GM21360 (cell line): ENCODE measurements at regions not wholly inside any gene's neighbourhood (a gene's known extent, or its start where the extent isn't known, plus 50 kb on each side); places are given as distances from the start of the nearest gene placed in this dataset.
A peak's percentile ranks its signal among the peaks of the same experiment; 100 is the strongest.

Experiments
- ATAC-seq: cut with Tn5 transposase; IDR thresholded peaks from one replicate; pipeline ENCODE4 v1.9.1; 2021; ENCODE audit warnings: mild to moderate bottlenecking, moderate library complexity; ENCODE audit not compliant: unreplicated experiment

DNA sequence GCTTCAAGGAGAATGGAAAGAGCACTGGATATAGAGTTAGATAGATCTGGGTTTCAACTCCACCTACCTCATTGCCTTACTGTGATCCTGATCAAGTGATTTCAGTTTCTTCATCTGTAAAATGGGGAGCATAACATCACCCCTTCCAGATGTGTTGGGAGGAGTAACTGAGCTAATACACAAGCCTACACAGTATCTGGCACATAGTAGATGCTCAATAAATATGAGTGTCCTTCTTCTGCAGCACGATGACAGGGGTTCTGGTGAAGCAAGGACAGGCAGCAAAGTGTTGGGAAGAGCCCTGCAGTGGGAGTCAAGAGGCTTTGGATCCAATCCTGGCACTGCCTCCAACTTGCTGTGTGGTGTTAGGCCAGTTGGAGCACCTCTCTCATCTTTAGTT is 270.0 kb downstream of the UACA start:
- ATAC-seq: no peak

DNA sequence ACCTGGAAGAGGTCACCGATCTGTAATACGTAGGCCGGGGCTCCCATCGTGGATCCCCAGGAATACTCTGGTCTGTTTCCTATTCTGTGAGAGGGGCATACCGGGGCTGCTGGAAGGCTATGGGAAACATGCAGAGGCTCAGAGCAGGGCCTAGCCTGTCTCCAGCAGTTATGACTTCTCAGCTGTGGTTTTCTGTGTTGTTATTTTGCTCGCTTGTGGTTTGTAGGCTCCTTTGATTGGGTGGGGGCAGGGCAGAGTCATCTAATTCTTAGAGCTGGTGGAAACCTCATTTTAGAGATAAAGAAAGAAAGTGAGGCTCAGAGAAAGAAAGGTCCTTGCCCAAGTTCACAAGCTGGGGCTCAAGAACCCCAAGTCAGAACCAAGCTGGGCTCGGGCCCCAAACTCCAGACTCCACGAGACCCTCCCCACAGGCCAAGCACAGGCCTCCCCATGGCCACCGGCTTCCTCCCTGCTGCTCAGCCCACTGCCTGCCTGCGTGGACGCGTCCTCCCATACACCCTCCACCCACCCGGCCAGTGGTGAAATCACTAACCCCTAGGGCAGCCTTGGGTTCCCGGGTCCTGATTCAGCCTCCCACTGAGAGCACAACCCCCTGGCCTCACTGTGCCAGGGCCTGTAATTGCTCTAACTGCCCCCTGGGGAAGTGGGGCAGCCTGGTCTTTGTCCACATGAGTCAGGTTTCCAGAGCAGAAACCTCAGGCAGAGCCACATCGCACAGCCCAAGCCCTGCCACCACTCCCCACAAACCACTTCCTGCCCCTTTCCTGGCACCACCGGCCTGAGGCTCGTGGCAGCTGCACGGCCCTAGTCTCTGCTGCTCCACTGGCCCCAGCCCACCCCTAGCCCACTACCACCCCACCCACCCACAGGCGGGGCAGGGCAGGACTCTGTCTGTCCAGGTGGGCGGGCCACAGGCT is 270.8 kb downstream of the UACA start:
- peak; percentile 45 for ATAC-seq

DNA sequence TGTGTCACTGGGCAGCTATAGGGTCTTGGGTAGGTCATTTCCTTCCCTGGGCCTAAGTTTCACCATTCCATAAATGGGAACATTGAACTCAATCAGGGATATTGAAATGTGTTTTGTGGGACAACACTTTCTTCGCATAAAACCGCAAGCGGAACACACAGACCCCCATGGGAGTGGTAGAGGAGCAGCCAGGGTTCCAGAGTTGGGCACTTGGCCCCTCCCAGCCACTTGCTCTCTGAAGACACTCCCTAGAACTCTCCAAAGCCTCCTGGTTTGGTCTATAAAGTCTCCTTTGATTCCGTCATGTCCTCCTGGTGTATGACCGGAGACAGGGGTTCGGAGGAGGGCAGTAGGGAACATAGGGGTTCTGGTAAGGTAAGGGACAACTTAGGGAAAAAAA is 271.7 kb downstream of the UACA start:
- ATAC-seq: no peak

DNA sequence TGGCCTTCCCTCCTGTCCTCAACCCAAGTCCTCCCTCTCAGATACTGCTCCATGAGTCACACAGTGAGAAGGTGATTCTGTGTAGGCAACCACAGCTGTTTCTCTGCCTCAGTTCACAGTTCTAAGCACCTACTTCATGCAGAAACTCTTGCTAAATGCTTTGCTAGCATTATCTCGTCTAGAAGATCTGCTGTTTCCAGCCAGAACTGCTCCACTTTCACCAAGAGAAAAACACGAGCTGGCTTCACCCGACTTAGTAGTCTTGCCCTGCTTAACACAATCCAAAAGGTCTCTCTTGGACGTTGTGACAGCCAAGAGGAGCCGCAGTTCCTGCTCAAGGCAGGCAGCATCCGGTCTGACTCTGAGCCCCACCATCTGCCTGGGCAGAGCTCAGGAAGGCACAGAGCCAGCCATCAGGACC is 272.1 kb downstream of the UACA start:
- no peak for ATAC-seq

DNA sequence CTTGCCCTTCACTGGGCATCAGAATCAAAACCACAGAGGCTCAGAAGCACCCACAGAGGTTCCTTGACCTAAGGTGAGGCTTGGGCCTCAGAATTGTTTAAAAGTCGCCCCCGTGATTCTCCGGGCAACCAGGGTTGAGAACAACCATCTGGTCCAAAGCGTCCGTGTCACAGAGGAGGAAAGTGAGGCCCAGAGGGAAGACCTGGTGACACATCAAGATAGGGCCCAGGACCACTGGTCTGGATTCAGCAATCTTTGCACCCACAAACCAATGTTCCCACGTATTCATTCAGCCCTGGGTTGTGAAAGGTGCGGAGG is 272.6 kb downstream of the UACA start:
- no peak for ATAC-seq

DNA sequence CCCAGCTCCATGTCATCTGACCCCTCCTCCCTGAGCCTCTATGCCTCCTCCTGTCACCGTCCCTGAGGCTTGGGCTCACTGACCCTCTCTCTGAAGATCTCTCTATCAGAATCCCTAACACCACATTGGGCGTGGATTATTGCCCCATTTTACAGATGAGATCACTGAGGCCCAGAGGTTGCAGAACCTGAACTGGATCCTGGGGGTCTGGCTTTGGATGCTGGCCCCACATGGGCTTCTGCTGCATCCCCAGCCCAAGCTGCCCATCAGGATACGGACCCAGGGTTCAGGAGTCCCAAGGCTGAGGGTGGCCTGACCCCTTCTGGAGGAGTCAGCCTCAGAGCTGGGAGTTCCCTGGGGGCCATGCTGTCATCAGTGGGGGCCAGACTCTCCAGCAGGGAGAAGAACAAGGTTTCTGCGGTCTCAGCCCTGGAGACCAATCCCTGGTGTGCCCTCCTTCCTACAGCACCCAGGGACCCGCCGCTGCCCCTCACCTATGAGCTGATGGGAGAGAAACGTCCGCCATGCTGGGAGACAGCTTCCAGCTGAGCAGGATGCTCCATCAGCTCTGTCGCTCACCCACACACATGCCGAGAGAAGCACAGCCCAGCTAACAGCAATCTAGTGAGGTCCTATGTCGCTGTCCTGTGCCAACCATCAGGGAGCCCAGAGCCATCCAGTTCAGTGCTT is 273.1 kb downstream of the UACA start:
- ATAC-seq: no peak

DNA sequence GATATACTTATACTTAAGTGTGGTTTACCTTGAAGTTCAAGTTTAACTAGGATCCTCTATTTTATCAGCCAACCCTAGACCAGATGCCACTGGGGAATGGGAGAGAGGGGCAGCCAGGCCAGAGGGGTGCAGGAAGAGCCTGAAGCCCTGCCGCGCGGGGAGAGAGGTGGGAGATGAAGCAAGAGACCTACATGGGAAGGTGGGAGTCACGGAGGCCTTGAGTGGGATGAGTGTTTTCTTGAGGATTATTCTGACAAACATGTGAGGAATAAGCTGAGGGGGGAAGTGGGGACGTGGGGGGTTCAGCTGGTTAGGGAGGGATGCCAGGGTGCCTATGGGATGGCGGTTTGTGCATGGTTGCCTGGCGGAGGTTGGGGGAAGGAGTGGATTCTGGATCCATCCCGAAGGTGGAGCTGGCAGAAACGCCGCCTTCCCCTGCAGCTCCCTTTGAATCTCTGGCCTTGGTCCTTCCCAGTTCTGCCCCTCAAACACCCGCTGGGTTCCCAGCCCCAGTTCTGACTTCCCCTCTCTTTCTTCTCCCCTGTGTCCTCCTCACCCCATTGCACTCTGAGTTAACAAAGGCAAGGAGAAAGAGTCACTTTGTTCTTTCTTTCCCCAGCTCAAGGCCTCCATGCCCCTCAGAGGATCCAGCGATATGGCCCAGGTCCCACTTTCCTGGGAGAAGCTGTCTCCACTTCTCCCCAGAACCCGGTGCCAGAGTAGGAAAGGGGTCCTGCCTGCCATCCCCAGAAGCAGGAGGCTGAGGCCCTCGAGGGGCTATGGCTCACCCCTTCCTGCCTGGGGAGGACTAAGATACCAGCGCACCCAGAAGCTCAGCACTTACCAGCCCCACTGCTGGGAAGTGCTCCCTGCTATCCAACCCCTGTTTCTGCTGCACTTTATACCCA is 274.2 kb downstream of the UACA start:
- no peak for ATAC-seq

DNA sequence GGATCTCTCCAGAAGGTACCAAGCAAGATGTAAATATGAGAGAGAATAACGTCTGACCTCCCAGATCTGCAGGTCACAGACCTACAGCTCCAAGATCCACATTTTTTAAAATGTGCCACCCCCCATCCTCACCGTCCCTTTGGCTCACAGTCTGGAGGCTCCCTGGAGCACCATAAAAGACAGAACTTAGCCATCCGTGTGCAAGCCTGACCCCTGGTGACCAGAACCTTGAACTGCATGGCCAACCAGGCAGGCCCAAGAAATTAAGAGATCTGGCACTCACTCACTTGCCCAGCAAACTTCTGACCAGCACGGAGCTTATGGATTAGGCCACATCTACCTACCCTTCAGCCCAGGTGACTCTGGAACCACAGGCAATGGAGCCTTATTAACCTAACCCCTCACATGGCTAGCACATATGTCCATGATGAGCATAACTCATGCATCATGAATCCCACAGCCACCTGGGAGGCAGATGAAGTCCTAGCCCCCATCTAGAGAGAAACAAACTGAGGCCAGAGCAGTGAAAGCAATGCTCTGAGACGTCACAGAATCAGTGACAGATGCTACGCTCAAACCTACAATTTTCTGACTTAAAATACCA is 275.3 kb downstream of the UACA start:
- no peak for ATAC-seq

DNA sequence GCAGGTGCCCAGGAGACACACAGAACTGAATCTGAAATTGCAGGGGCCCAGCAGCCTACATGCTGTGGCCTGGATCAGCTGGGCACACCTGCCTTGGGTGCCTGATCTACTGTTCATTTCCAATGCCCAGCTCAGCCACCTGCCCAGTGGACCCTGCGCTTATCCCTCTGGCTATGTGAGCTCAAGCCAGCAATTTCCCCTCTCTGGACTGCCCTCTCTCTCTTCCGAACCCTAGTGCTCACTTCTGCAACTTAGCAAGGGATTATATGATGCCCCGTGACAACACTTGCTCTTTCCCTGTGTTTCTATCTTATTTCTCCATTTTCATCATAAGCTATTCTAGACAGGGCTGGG is 276.0 kb downstream of the UACA start:
- no peak for ATAC-seq

DNA sequence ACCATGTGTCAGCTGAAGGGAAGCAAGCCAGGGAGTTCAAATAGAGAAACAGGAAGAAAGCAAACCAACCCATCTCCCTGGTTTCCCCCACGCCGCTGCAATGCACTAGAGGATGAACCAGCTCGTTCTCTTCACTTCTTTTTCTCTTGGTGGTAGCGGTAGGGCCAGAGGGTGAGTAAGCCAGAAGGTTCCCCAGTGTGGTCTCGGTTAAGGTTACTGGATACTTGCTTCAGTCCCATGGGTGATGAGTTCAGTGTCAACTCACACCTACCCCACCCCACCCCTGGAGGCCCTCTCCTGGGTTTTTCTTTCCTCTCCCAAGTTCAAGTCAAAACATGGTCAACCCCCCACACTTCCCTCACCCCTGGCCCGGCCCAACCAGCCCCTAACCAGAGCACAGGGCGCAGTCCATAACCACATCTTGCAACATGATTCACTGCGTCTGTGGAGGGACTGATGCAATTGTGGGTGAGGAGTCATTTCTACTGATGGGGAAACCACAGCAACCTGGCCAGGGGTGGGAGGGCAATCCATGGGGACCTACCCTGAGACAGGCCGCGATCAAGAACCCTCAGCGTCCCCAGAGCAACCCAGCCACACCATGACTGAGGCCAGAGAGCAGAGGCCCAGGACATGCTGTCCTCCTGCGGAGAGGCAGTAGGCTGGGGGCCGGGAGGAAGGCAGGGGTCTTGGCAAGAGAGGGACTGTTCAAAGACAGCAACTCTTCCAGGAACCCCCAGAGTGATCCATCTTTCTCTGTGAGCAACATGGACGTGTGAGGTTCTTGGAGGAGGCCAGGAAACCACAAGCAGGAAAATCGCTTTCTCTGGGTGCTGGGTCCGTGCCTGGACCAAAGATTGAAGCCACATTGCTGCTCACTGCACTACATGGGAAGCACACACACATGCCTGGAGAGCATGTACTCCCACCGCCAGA is 276.6 kb downstream of the UACA start:
- peak; percentile 63 for ATAC-seq

DNA sequence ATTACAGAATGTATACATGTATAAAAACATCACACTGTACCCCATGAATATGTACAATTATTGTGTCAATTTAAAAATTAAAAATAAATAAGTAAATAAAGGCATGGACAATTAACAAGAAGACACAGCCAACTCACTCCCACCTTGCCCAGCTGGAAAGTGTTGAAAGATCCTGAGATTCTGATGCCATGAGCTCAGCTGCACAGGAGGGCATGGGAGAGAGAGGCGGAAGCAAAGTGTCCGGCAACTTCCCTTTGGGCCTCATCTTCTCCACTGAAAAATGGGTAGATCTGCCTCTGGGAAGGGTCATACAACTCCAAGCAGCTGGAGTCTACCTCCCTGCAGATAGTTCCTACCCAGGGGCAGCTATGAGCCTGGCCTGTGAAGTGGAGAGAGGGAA is 277.3 kb downstream of the UACA start:
- no peak for ATAC-seq

DNA sequence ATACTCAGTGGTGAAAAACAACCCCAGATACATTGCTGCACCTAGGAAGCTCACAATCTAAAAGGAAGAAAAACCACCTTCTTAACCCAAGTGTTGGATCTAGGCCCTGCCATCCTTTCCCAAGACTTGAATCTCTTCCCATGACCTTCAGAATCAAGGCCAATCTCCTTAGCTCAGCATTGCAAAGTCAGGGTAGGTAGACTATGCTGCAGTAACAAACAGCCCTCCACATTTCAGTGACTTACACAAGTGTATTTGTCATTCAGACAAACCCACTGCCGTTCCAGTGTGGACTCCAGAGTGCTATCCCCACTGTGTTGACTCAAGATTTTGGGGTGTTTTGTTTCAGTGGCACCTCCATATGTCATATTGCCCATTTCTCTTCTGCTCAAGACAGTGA is 278.4 kb downstream of the UACA start:
- no peak for ATAC-seq

DNA sequence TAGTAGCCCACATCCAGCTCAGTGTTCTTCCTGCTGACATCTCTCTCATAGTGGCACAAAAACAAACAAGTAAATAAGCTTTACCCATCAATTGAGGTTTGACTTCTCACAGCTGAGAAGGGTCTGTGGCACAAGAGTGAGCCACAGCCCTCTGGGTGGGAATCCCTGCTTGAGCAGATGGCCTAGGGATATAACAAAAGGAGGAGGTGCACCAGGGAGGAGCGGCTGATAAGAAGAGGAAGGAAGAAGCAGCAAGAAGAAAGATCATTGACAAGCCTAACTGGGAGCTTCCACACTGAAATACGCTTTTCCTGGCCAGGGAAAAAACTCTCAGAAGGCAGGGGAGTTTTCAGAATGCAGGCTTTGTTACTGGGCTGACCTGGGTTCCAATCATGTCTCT is 279.8 kb downstream of the UACA start:
- ATAC-seq: no peak

DNA sequence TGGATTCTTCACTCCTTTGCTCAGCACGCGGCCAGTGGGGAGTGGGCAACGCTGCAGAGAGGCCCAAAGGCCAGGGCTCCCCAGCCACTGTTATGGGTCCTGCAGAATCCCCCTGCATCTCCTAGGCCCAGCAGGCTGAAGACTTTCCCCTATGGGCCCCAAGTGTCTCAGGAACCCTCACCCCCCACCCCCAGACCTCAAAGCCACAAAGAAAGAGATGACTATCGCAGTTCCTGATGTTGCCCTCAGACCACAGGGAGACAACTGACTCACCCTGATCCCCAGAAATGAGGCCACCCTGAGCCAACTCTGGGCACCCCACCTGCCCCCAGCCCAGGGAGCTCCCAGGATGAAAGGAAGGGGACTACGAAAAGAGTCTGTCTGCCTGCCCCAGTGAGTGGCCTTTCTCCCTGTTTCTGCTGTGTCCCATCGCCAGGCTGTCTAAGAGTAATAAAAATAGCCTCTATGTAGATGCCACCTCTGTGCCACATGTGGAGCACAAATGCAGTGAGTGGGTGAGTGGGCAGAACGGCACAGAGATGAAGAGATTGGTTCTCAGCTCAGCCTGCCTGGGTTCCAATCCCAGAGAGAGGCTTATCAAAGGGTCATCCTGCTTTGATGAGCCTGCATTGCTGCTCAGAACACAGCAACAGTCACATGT is 283.0 kb downstream of the UACA start:
- ATAC-seq: no peak

DNA sequence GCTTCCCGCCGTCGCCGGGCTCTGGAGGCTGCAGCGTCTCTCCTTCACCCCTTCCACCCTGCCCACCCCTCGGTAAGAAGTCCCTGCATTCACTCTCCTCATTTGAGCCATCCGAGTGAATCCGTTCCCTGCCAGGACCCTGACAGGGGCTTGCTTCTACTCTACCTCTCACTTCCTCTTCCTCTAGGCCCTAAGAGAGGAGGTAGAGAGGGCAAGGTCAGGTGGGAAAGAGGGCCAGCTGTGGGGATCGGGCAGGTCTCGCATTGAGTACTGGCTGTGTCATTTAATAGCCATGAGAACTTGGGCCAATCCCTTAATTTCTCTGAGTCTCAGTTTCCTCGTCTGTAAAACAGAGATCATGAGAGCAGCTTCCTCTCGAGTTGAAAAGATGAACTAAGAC is 283.6 kb downstream of the UACA start:
- ATAC-seq: no peak

DNA sequence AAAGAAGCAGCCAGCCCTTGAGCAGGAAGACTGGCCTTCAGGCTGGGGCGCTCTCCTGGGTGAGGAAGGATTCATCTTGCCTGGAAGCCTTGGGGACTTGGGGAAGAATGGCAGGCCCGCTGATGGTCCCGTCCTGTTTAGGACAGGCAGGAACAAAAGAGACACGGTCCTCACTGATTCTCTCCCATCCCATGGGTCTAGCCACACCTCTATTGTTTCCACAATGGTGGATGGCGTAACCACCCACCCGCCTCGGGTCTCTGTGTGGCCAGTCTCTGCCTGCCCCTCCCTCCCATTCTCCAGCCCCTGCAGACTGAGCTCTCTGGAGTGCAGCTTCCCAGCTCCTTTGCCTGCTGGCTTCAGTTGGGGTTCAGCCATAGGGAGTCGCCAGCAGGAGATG is 284.3 kb downstream of the UACA start:
- ATAC-seq: no peak

DNA sequence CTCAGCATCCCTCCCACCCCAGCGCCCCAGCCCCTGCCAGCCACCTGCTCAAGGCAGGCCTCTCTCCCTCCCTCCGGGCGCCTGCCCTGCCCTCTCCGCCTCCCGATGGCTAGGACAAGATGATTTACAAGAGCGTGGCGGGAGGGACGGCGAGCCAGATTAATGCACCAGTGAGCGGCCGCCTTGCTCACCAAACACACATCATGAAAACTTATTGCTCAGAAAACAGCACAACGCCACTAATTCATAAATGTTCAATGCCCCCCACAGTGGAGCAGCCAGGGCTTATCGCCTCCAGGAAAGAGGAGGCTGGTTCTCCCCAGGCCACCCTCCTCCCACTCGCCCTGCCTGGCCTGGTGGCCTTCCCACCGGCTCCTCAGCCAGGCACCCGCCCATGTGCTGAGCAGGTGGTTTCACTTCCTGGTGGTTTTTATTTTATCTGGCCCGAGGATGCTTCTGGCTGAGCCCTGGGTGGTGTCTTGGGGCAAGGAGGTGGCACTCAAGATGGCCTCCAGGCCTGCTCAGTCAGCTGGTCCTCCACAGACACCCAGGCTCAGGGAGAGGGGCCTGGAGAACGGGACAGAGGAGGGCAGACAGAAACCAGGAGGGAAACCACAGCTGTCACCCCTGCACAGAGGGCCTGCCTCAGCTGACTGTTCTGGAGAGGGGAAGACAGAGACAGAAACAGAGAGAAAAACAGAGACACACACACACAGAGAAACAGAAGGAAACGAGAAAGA is 284.9 kb downstream of the UACA start:
- ATAC-seq: no peak

DNA sequence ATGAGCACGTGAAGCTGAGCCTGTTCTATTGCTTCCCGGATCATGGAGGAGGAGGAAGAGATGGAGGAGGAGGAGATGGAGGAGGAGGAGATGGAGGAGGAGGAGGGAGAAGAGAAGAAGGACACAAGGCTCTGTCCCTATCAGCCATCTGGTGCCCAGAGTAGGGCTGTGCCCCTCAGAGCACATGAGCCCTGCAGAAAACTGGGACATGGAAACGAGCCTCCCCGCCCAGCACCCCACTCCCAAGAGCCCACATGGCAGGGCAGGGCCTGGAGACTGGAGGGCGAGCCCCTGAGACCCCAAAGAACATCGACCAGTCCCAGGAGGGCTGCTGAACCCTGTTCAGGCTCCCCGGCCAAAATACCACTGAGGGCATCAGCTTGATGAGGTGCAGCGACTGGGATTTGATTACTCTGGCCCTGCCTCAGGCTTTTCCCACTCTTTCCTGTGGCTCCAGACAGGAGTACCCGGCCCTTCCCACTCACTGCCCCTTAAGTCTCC is 285.6 kb downstream of the UACA start:
- ATAC-seq: no peak

DNA sequence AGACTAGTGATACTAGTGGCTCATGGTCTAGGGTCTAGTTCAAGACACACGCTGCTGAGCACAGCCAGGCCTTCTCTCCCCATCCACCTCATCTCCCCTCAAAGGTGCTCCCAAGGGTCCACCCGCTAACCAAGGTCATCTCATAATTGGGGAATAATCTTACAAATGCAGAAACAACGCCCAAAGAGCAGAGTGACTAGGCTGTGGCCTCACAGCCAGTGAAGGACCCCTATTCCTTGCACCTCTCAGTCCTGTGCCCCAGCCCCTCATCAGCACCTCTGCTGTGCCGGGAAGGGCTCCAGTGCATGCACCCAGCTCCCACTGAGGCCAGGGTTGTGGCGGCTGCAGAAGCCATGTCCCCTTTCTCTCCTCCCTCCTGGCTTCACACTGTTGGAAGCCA is 286.9 kb downstream of the UACA start:
- no peak for ATAC-seq
